Left ventricle myocardium inferior (tissue), 1 donor: ENCODE measurements at regions not wholly inside any gene's neighbourhood (a gene's known extent, or its start where the extent isn't known, plus 50 kb on each side); places are given as distances from the start of the nearest gene placed in this dataset.

Experiments
- DNase-seq: peaks from one replicate; pipeline ENCODE4 v3.0.0-alpha.2; 2020
- H3K27ac ChIP-seq: fragments of 200-600 bp; replicated peaks from 2 replicates; pipeline ENCODE4 v1.8.0; 2021
- H3K27me3 ChIP-seq: fragments of 200-600 bp; 2 replicates; pipeline ENCODE4 v1.8.0; 2021; ENCODE audit warnings: low read depth
- H3K36me3 ChIP-seq: fragments of 200-600 bp; 2 replicates; pipeline ENCODE4 v1.8.0; 2021
- H3K4me1 ChIP-seq: fragments of 200-600 bp; 2 replicates; pipeline ENCODE4 v1.8.0; 2021
- H3K4me3 ChIP-seq: fragments of 200-600 bp; 2 replicates; pipeline ENCODE4 v1.8.0; 2021; ENCODE audit warnings: mild to moderate bottlenecking, moderate library complexity
- H3K9me3 ChIP-seq: fragments of 200-600 bp; replicated peaks from 2 replicates; pipeline ENCODE4 v1.8.0; 2021
- intact Hi-C: fragments of 100-400 bp; cut with micrococcal nuclease; formaldehyde crosslinking; loops from one replicate; pipeline ENCODE4 v1.11.0; 2022
- TF ChIP-seq, protein P1 (sequence below): fragments of 200-600 bp; IDR thresholded peaks from 2 replicates; pipeline ENCODE4 v1.8.0; 2021; ENCODE audit warnings: antibody characterized with exemption, mild to moderate bottlenecking, borderline replicate concordance
- donor health status: DM: no; HTN: yes; CAD: no; lungs with severe emphysema.

DNA sequence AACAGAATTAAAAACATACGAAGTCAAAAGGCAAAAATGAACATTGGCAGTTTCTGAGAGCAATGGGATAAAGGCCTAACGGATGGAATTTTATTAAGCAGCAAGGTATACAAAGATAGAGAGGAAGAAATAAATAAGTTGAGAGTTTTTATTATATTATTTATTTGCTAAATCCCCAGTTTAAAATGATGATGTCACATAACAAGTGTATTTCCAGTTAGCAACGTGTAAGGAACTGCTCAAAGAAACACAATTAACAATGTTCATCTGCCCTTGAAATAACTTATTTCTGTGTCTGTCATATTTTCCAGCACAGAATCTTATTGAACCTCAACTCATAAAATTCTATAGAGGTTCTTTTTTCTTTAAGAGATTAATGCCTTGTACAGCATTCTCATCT, 108.6 kb upstream of the TMEM106B start:
- intact Hi-C loops, result no loop called here
- Histone ChIP-seq H3K36me3 (no peaks in the 10 kb centered on the region), H3K9me3 (peaks cover 10% of the 10 kb centered on the region), H3K27me3 (no peaks in the 10 kb centered on the region), H3K4me1 (no peaks in the 10 kb centered on the region), H3K27ac (no peak overlapping the region), H3K4me3 (no peak overlapping the region)
- TF ChIP-seq, protein P1, sequence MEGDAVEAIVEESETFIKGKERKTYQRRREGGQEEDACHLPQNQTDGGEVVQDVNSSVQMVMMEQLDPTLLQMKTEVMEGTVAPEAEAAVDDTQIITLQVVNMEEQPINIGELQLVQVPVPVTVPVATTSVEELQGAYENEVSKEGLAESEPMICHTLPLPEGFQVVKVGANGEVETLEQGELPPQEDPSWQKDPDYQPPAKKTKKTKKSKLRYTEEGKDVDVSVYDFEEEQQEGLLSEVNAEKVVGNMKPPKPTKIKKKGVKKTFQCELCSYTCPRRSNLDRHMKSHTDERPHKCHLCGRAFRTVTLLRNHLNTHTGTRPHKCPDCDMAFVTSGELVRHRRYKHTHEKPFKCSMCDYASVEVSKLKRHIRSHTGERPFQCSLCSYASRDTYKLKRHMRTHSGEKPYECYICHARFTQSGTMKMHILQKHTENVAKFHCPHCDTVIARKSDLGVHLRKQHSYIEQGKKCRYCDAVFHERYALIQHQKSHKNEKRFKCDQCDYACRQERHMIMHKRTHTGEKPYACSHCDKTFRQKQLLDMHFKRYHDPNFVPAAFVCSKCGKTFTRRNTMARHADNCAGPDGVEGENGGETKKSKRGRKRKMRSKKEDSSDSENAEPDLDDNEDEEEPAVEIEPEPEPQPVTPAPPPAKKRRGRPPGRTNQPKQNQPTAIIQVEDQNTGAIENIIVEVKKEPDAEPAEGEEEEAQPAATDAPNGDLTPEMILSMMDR, result no peak
- no peak for DNase-seq

DNA sequence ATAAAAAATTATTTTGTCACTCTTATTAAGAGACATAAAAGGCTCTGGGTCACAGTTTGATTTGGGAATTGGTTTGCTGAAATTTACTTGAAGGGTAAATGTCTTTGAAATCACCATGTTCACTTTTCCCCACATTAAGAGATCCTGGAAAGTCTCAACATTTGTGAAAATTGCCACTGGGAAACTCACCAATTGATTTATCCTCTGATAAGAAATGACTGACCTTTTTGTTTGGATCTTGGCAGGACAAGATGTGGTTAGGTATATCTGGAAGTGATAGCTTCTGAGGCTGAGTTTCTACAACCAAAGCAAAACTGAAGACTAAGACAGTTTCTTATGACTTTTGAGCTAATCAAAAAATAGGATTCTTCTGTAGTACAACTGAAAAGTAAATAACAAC, 107.1 kb upstream of the TMEM106B start:
- Histone ChIP-seq H3K27me3 (no peaks in the 10 kb centered on the region), H3K9me3 (peaks cover 10% of the 10 kb centered on the region), H3K4me3 (no peak overlapping the region), H3K4me1 (no peaks in the 10 kb centered on the region), H3K27ac (no peak overlapping the region), H3K36me3 (no peaks in the 10 kb centered on the region)
- no peak for DNase-seq
- intact Hi-C loops, result no loop called here
- TF ChIP-seq, protein P1, result no peak

DNA sequence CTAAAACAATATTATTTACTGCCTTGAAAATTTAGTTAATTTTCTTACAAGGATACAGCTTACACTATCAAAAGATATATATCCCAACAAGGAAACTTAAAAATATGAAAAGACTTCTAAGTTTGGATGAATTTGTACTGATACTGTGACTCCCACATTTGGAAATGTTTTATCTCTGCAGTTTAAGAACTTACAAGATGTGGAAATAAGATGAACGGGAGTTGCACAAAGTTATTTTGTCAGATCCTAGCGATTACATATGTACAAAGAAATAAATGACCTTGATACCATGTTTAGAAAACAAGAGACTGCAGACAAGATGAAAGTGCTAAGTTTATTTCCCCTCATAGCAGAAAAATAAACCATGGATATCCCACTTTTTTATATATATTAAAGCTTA, 103.7 kb upstream of the TMEM106B start:
- DNase-seq, result no peak
- Histone ChIP-seq H3K27me3 (peaks cover 28% of the 10 kb centered on the region), H3K27ac (no peak overlapping the region), H3K9me3 (no peaks in the 10 kb centered on the region), H3K36me3 (no peaks in the 10 kb centered on the region), H3K4me1 (no peaks in the 10 kb centered on the region), H3K4me3 (no peak overlapping the region)
- intact Hi-C loops, result no loop called here
- TF ChIP-seq, protein P1, result no peak

DNA sequence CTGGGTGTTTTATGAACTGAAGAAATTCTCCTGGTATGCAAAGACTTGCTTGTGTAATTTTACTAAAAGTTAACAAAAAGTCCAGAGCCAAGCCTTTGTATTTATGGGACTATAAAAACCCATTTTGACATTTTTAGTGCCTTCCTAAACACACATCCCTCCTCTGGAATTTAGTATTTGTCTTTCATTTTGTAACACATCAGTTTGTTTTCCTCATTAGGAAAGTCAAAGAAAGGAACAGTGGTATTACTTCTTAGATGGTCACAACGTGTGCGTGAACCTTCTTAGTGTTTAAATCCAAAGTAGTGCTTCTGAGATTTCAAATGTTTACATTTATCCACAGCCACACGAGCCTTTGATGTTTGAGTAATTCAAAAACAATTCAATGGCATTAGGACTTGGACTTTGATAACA, 103.2 kb upstream of the TMEM106B start:
- TF ChIP-seq, protein P1, result no peak
- H3K9me3 ChIP-seq, result no peaks in the 10 kb centered on the region

DNA sequence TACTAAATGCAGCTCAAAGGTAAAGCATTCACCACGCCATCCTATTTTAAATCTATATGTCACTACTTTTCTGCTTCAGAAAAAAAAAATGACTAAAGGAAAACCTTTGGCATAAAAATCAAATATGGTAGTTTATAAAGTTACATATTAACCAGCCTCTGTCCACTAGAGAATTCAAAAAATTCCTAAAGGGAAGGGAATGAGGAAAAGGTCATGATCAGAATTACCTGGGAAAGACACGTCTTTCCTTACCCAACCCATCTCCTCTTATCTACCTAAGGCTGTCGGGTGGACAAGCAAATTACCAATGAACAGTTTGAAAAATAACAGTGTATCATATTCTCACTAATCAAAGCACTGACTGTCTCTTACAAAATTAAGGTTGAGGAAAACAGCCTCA, 100.7 kb upstream of the TMEM106B start:
- Histone ChIP-seq H3K27ac (no peak overlapping the region), H3K27me3 (peaks cover 44% of the 10 kb centered on the region), H3K4me3 (no peak overlapping the region), H3K36me3 (no peaks in the 10 kb centered on the region), H3K4me1 (no peaks in the 10 kb centered on the region), H3K9me3 (no peaks in the 10 kb centered on the region)
- intact Hi-C loops, result no loop called here
- TF ChIP-seq, protein P1, result no peak
- DNase-seq, result no peak

More for the DNA sequence above, 103.2 kb upstream of the TMEM106B start:
- Histone ChIP-seq H3K36me3 (no peaks in the 10 kb centered on the region), H3K4me3 (no peak overlapping the region), H3K27me3 (peaks cover 32% of the 10 kb centered on the region), H3K4me1 (no peaks in the 10 kb centered on the region), H3K27ac (no peak overlapping the region)
- intact Hi-C loops, result no loop called here
- DNase-seq, result no peak
